B cell (primary cell): ENCODE measurements at regions not wholly inside any gene's neighbourhood (a gene's known extent, or its start where the extent isn't known, plus 50 kb on each side); places are given as distances from the start of the nearest gene placed in this dataset.

Experiments
- ATAC-seq: fragments of 200-7000 bp; cut with Tn5 transposase; one replicate; pipeline ENCODE4 v1.10.0; 2021; ENCODE audit warnings: low read depth, mild to moderate bottlenecking, moderate number of reproducible peaks, moderate library complexity
- CTCF ChIA-PET: fragments of 350-600 bp; sonication (Branson Sonifier 250); formaldehyde crosslinking; loops from one replicate; lab custom pipeline; 2021; ENCODE audit warnings: antibody characterized with exemption, inconsistent platforms; lab: Charles Lee
- POLR2A ChIA-PET: fragments of 350-600 bp; sonication (Branson Sonifier 250); formaldehyde crosslinking; loops from one replicate; lab custom pipeline; 2021; ENCODE audit warnings: antibody characterized with exemption; lab: Charles Lee
- DNase-seq: peaks from one replicate; pipeline ENCODE4 v3.0.0; 2013
- H2AFZ ChIP-seq: 2 replicates; pipeline ENCODE4 v1.6.1; 2012; ENCODE audit warnings: mild to moderate bottlenecking, low read depth, low read length; ENCODE audit not compliant: insufficient read depth, poor library complexity, severe bottlenecking
- H3K27ac ChIP-seq, 2 donors: 1 replicate in 1 of 2; 2 replicates in 1 of 2; pipeline ENCODE4 v1.5.1; 2012 to 2013; ENCODE audit warnings: low read length in 2 of 2, mild to moderate bottlenecking in 2 of 2, moderate library complexity in 1 of 2
- H3K27me3 ChIP-seq, 4 experiments: fragments of 200-600 bp in 1 of 4; sonication (generic) in 1 of 4; replicated peaks in 1 of 4; 1 replicate in 2 of 4; 2 replicates in 2 of 4; pipeline versions ENCODE4 v1.6.1 to v1.7.0; 2013 to 2016; ENCODE audit warnings: low read length in 3 of 4, mild to moderate bottlenecking in 2 of 4, mixed read lengths in 1 of 4, moderate library complexity in 1 of 4; ENCODE audit not compliant: insufficient read depth in 4 of 4, control insufficient read depth in 3 of 4; ENCODE audit errors: control extremely low read depth in 1 of 4
- H3K36me3 ChIP-seq, 2 experiments: replicated peaks in 1 of 2; 1 replicate in 1 of 2; 2 replicates in 1 of 2; pipeline versions ENCODE4 v1.6.1 to v1.7.1; 2013; ENCODE audit warnings: low read length in 1 of 2; ENCODE audit not compliant: insufficient read depth in 2 of 2, control insufficient read depth in 1 of 2; ENCODE audit errors: control extremely low read depth in 1 of 2, extremely low read depth in 1 of 2
- H3K4me1 ChIP-seq, 2 donors: fragments of 200-600 bp in 1 of 2; sonication (generic) in 1 of 2; 1 replicate in 1 of 2; 2 replicates in 1 of 2; pipeline versions ENCODE4 v1.5.1 to v1.6.1; 2013 to 2017; ENCODE audit warnings: low read length in 2 of 2; ENCODE audit not compliant: control insufficient read depth in 2 of 2, insufficient read depth in 2 of 2
- H3K4me2 ChIP-seq: replicated peaks from 2 replicates; pipeline ENCODE3; 2012; ENCODE audit warnings: mild to moderate bottlenecking, low read depth, low read length; ENCODE audit not compliant: poor library complexity, severe bottlenecking
- H3K4me3 ChIP-seq, 5 experiments: fragments of 200-600 bp in 1 of 5; sonication (generic) in 1 of 5; 1 replicate in 3 of 5; 2 replicates in 2 of 5; pipeline versions ENCODE4 v1.5.1 to v1.7.0; 2011 to 2016; ENCODE audit warnings: low read length in 4 of 5, mild to moderate bottlenecking in 4 of 5, low read depth in 2 of 5, control low read depth in 1 of 5, moderate library complexity in 1 of 5; ENCODE audit not compliant: insufficient read depth in 1 of 5; ENCODE audit errors: control extremely low read depth in 1 of 5, extremely low read depth in 1 of 5
- H3K79me2 ChIP-seq: fragments of 200-600 bp; sonication (generic); one replicate; pipeline ENCODE4 v1.6.0; 2016; ENCODE audit warnings: low read length; ENCODE audit not compliant: control insufficient read depth, insufficient read depth
- H3K9ac ChIP-seq: fragments of 200-600 bp; sonication (generic); 2 replicates; pipeline ENCODE4 v1.6.1; 2017; ENCODE audit warnings: mild to moderate bottlenecking, low read length, moderate library complexity
- H3K9me3 ChIP-seq, 3 donors: one replicate each; pipeline versions ENCODE4 v1.6.1 to v1.7.1; 2013; ENCODE audit warnings: low read length in 2 of 3; ENCODE audit not compliant: control insufficient read depth in 2 of 3, insufficient read depth in 1 of 3; ENCODE audit errors: control extremely low read depth in 1 of 3
- H4K20me1 ChIP-seq: 2 replicates; pipeline ENCODE4 v1.6.0; 2012; ENCODE audit warnings: mild to moderate bottlenecking, low read length; ENCODE audit not compliant: insufficient read depth, control insufficient read depth, poor library complexity, severe bottlenecking
- H3K27ac Mint-ChIP-seq: one replicate; pipeline ENCODE4 v1.8.0; 2021; ENCODE audit warnings: mixed read lengths
- H3K27me3 Mint-ChIP-seq: one replicate; pipeline ENCODE4 v1.8.0; 2021; ENCODE audit warnings: mixed read lengths
- H3K4me1 Mint-ChIP-seq: one replicate; pipeline ENCODE4 v1.8.0; 2021; ENCODE audit warnings: mixed read lengths
- H3K4me3 Mint-ChIP-seq: one replicate; pipeline ENCODE4 v1.8.0; 2021; ENCODE audit warnings: mixed read lengths
- H3K9me3 Mint-ChIP-seq: one replicate; pipeline ENCODE4 v1.8.0; 2022; ENCODE audit warnings: mixed read lengths; ENCODE audit not compliant: insufficient read depth
- EZH2 ChIP-seq: IDR thresholded peaks from 2 replicates; pipeline ENCODE4 v1.6.1; 2012; ENCODE audit warnings: borderline replicate concordance, low read depth, mild to moderate bottlenecking, moderate library complexity, low read length; ENCODE audit not compliant: insufficient read depth, poor library complexity, severe bottlenecking
- WGBS: methylation state at CpG from one replicate; pipeline ENCODE4 v1.1.5; 2013; ENCODE audit warnings: missing lambda C conversion rate; ENCODE audit not compliant: insufficient coverage; 5-methylcytosine and 5-hydroxymethylcytosine counted together
- intact Hi-C: fragments of 100-400 bp; cut with micrococcal nuclease; formaldehyde crosslinking; loops from one replicate; pipeline ENCODE4 v1.10.0; 2022
- TF ChIP-seq, protein P1 (sequence below): fragments of 200-600 bp; IDR thresholded peaks from one replicate; pipeline ENCODE4 v1.8.0; 2022; ENCODE audit warnings: antibody characterized with exemption, mild to moderate bottlenecking

DNA sequence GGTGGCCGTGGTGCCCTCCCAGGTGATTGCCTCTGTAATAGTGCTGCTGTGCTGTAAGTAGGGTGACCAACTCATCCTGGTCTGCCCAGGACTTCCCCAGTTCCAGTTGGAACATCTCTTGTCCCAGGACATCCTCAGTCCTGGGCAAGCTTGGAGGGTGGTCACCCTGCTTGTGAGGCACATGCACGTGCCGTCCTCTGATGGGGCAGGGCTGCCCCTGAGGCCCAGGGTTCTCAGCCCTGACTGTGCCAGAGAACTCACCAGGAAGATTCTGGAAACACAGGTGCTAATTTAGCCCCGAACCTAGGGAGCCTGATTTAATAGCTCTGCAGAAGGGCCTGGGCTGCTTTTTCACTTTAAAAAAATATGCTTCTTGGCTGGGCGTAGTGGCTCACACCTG, 120.9 kb upstream of the PHACTR3 start:
- Histone ChIP-seq H2AFZ (no peak overlapping the region), H4K20me1 (no peaks in the 10 kb centered on the region), H3K79me2 (no peaks in the 10 kb centered on the region), H3K9me3 (no peaks in the 10 kb centered on the region), H3K27me3 (peaks cover 0 to 7% (median 1%) of the 10 kb centered on the region in 4 experiments), H3K27ac (no peak overlapping the region), H3K4me3 (no peak overlapping the region), H3K4me1 (no peaks in the 10 kb centered on the region), H3K4me2 (no peak overlapping the region), H3K36me3 (no peaks in the 10 kb centered on the region), H3K9ac (no peak overlapping the region)
- H3K4me1 Mint-ChIP-seq = no peaks in the 10 kb centered on the region
- ATAC-seq (no peak), DNase-seq (no peak)
- H3K27me3 Mint-ChIP-seq = peaks cover 23% of the 10 kb centered on the region
- H3K27ac Mint-ChIP-seq = no peak overlapping the region
- no peak overlapping the region for H3K4me3 Mint-ChIP-seq
- WGBS = 92% methylated on average over 3 of the region's 5 CpGs
- no peaks in the 10 kb centered on the region for H3K9me3 Mint-ChIP-seq
- POLR2A ChIA-PET = no interaction called here
- TF ChIP-seq EZH2 = no peak
- TF ChIP-seq, protein P1, sequence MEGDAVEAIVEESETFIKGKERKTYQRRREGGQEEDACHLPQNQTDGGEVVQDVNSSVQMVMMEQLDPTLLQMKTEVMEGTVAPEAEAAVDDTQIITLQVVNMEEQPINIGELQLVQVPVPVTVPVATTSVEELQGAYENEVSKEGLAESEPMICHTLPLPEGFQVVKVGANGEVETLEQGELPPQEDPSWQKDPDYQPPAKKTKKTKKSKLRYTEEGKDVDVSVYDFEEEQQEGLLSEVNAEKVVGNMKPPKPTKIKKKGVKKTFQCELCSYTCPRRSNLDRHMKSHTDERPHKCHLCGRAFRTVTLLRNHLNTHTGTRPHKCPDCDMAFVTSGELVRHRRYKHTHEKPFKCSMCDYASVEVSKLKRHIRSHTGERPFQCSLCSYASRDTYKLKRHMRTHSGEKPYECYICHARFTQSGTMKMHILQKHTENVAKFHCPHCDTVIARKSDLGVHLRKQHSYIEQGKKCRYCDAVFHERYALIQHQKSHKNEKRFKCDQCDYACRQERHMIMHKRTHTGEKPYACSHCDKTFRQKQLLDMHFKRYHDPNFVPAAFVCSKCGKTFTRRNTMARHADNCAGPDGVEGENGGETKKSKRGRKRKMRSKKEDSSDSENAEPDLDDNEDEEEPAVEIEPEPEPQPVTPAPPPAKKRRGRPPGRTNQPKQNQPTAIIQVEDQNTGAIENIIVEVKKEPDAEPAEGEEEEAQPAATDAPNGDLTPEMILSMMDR = no peak
- CTCF ChIA-PET = no interaction called here
- intact Hi-C loops = no loop called here

DNA sequence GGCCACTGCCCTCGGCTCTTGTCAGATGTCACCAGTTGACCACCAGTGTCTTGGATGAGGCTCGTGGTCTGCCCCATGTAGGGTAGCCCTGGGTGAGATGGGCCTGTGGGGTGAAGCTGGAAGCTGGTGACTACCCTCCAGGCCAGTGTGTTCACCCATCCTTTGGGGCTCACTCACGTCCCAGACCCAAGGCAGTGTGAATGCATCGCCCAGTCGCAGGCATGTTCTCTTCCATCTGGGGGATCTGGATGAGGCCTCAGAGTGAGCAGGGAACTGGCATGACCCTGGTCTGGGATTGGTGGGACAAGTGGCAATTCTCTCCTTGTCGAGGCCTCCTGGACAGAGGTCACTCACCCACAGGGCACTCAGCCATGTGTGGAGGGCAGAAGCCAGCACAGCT, 120.1 kb upstream of the PHACTR3 start:
- Histone ChIP-seq H3K4me1 (no peaks in the 10 kb centered on the region), H3K9me3 (no peaks in the 10 kb centered on the region), H2AFZ (no peak overlapping the region), H3K27ac (no peak overlapping the region), H3K4me2 (no peak overlapping the region), H3K4me3 (no peak overlapping the region), H3K36me3 (no peaks in the 10 kb centered on the region), H3K27me3 (peaks cover 0 to 7% (median 1%) of the 10 kb centered on the region in 4 experiments), H3K9ac (no peak overlapping the region), H3K79me2 (no peaks in the 10 kb centered on the region), H4K20me1 (no peaks in the 10 kb centered on the region)
- H3K27ac Mint-ChIP-seq = no peak overlapping the region
- CTCF ChIA-PET = no interaction called here
- no peaks in the 10 kb centered on the region for H3K9me3 Mint-ChIP-seq
- TF ChIP-seq EZH2 = no peak
- TF ChIP-seq, protein P1 = no peak
- H3K27me3 Mint-ChIP-seq = peaks cover 19% of the 10 kb centered on the region
- H3K4me3 Mint-ChIP-seq = no peak overlapping the region
- no peaks in the 10 kb centered on the region for H3K4me1 Mint-ChIP-seq
- ATAC-seq (no peak), DNase-seq (no peak)
- intact Hi-C loops = no loop called here
- WGBS = 91% methylated on average over 5 of the region's 6 CpGs
- POLR2A ChIA-PET = no interaction called here
